Left ventricle myocardium inferior (tissue), 1 donor: ENCODE measurements at regions not wholly inside any gene's neighbourhood (a gene's known extent, or its start where the extent isn't known, plus 50 kb on each side); places are given as distances from the start of the nearest gene placed in this dataset.

Experiments
- DNase-seq: peaks from one replicate; pipeline ENCODE4 v3.0.0-alpha.2; 2020
- H3K27ac ChIP-seq: fragments of 200-600 bp; replicated peaks from 2 replicates; pipeline ENCODE4 v1.8.0; 2021
- H3K27me3 ChIP-seq: fragments of 200-600 bp; 2 replicates; pipeline ENCODE4 v1.8.0; 2021; ENCODE audit warnings: low read depth
- H3K36me3 ChIP-seq: fragments of 200-600 bp; 2 replicates; pipeline ENCODE4 v1.8.0; 2021
- H3K4me1 ChIP-seq: fragments of 200-600 bp; 2 replicates; pipeline ENCODE4 v1.8.0; 2021
- H3K4me3 ChIP-seq: fragments of 200-600 bp; 2 replicates; pipeline ENCODE4 v1.8.0; 2021; ENCODE audit warnings: mild to moderate bottlenecking, moderate library complexity
- H3K9me3 ChIP-seq: fragments of 200-600 bp; replicated peaks from 2 replicates; pipeline ENCODE4 v1.8.0; 2021
- intact Hi-C: fragments of 100-400 bp; cut with micrococcal nuclease; formaldehyde crosslinking; loops from one replicate; pipeline ENCODE4 v1.11.0; 2022
- TF ChIP-seq, protein P1 (sequence below): fragments of 200-600 bp; IDR thresholded peaks from 2 replicates; pipeline ENCODE4 v1.8.0; 2021; ENCODE audit warnings: antibody characterized with exemption, mild to moderate bottlenecking, borderline replicate concordance
- donor health status: DM: no; HTN: yes; CAD: no; lungs with severe emphysema.

- intact Hi-C loops: no loop called here
- TF ChIP-seq, protein P1, sequence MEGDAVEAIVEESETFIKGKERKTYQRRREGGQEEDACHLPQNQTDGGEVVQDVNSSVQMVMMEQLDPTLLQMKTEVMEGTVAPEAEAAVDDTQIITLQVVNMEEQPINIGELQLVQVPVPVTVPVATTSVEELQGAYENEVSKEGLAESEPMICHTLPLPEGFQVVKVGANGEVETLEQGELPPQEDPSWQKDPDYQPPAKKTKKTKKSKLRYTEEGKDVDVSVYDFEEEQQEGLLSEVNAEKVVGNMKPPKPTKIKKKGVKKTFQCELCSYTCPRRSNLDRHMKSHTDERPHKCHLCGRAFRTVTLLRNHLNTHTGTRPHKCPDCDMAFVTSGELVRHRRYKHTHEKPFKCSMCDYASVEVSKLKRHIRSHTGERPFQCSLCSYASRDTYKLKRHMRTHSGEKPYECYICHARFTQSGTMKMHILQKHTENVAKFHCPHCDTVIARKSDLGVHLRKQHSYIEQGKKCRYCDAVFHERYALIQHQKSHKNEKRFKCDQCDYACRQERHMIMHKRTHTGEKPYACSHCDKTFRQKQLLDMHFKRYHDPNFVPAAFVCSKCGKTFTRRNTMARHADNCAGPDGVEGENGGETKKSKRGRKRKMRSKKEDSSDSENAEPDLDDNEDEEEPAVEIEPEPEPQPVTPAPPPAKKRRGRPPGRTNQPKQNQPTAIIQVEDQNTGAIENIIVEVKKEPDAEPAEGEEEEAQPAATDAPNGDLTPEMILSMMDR: no peak
- Histone ChIP-seq H3K4me1 (no peaks in the 10 kb centered on the region), H3K4me3 (no peak overlapping the region), H3K36me3 (no peaks in the 10 kb centered on the region), H3K27ac (no peak overlapping the region), H3K9me3 (no peaks in the 10 kb centered on the region), H3K27me3 (peaks cover 98% of the 10 kb centered on the region)
- DNase-seq: no peak
These were observed 177.3 kb upstream of the RNF32 start for GRCh38 chr7:156463280-156463679.

GRCh38 chr7:156461881-156462665 is 178.5 kb upstream of the RNF32 start:
- Histone ChIP-seq H3K4me3 (no peak overlapping the region), H3K27ac (no peak overlapping the region), H3K4me1 (no peaks in the 10 kb centered on the region), H3K27me3 (peaks cover 92% of the 10 kb centered on the region), H3K36me3 (no peaks in the 10 kb centered on the region), H3K9me3 (no peaks in the 10 kb centered on the region)
- intact Hi-C loops: no loop called here
- DNase-seq: no peak
- TF ChIP-seq, protein P1: no peak

DNA sequence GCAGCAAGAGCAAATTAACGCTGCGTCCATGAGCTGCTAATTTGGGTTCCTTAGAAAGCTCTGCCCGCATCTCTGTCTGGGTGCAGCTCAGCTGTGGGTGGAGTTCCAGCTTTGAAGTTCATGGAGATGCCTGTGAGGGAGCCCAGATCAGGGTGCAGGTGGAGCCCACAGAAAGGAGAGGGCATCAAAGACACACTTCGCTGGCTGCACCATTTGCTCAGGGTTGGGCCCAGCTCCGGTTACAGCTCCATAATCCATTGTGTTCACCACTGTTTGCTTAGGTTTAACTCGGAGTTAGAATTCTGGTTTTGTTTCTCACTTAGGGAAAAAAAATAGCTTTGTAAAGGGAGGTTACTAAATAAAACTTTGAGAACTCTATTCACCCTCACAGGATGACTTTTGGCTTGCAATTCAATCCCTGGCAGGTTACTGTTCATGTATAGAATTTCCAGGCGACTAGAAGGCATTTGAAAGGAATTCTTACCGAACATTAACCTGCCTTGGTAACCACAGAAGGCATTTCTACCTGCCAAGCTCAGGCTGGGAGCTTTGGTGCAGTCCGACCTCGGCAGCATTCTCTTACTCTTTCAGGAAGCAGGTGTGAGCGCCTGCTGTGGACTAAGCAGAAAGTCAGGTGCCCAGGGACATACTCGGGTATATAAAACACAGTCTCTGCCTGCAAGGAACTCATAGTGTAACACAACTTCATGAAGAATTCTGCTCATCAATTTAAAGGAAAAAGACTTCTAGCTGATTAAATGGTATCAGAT is 179.5 kb upstream of the RNF32 start:
- intact Hi-C loops: no loop called here
- TF ChIP-seq, protein P1: no peak
- DNase-seq: no peak

GRCh38 chr7:156459582-156459981 is 181.0 kb upstream of the RNF32 start:
- TF ChIP-seq, protein P1: no peak
- intact Hi-C loops: no loop called here
- no peak for DNase-seq

More for the DNA sequence above, 179.5 kb upstream of the RNF32 start:
- no peak overlapping the region for H3K27ac ChIP-seq
- peaks cover 92% of the 10 kb centered on the region for H3K27me3 ChIP-seq
- H3K36me3 ChIP-seq: no peaks in the 10 kb centered on the region
- H3K9me3 ChIP-seq: no peaks in the 10 kb centered on the region
- H3K4me1 ChIP-seq: no peaks in the 10 kb centered on the region
- no peak overlapping the region for H3K4me3 ChIP-seq

GRCh38 chr7:156459067-156459466 is 181.5 kb upstream of the RNF32 start:
- H3K27me3 ChIP-seq: peaks cover 92% of the 10 kb centered on the region
- no peak for DNase-seq
- intact Hi-C loops: no loop called here
- H3K27ac ChIP-seq: no peak overlapping the region
- no peaks in the 10 kb centered on the region for H3K9me3 ChIP-seq
- H3K4me1 ChIP-seq: no peaks in the 10 kb centered on the region
- H3K36me3 ChIP-seq: no peaks in the 10 kb centered on the region
- TF ChIP-seq, protein P1: no peak
- H3K4me3 ChIP-seq: no peak overlapping the region

More at GRCh38 chr7:156459582-156459981, 181.0 kb upstream of the RNF32 start:
- no peak overlapping the region for H3K27ac ChIP-seq
- H3K4me1 ChIP-seq: no peaks in the 10 kb centered on the region
- H3K9me3 ChIP-seq: no peaks in the 10 kb centered on the region
- no peaks in the 10 kb centered on the region for H3K36me3 ChIP-seq
- H3K4me3 ChIP-seq: no peak overlapping the region
- peaks cover 92% of the 10 kb centered on the region for H3K27me3 ChIP-seq
